AG09309 (cell line): ENCODE measurements at regions not wholly inside any gene's neighbourhood (a gene's known extent, or its start where the extent isn't known, plus 50 kb on each side); places are given as distances from the start of the nearest gene placed in this dataset.

Experiments used
- DNase-seq: peaks from one replicate; pipeline ENCODE4 v3.0.0-alpha.2; 2010; ENCODE audit warnings: low read depth
- H3K4me3 ChIP-seq: 2 replicates; pipeline ENCODE4 v1.5.1; 2011; ENCODE audit warnings: mild to moderate bottlenecking, low read depth, low read length, moderate library complexity; ENCODE audit not compliant: control insufficient read depth
- CTCF ChIP-seq: IDR thresholded peaks from 2 replicates; pipeline ENCODE4 v1.5.1; 2011; ENCODE audit warnings: mild to moderate bottlenecking, low read depth, low read length, inconsistent platforms; ENCODE audit not compliant: insufficient read depth, control insufficient read depth; ENCODE audit errors: missing control alignments

DNA sequence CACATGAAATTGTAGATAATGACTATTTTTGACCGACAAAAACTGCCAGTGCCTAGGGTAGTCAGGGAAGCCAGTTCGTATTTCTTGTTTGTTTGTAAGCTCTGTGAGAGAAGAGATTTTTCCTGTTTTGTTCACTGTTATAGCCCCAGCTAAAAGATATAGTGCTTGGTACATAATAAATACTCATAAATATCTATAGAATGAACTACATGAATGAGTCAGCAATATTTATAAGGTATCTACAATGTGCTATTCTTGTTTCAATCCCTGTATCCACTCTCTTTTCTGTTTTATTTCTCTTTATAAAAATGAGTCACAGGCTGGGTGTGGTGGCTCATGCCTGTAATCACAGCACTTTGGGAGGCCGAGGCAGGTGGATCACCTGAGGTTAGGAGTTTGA, 275.6 kb upstream of the FANCL start:
- DNase-seq = no peak
- no peak for TF ChIP-seq CTCF

DNA sequence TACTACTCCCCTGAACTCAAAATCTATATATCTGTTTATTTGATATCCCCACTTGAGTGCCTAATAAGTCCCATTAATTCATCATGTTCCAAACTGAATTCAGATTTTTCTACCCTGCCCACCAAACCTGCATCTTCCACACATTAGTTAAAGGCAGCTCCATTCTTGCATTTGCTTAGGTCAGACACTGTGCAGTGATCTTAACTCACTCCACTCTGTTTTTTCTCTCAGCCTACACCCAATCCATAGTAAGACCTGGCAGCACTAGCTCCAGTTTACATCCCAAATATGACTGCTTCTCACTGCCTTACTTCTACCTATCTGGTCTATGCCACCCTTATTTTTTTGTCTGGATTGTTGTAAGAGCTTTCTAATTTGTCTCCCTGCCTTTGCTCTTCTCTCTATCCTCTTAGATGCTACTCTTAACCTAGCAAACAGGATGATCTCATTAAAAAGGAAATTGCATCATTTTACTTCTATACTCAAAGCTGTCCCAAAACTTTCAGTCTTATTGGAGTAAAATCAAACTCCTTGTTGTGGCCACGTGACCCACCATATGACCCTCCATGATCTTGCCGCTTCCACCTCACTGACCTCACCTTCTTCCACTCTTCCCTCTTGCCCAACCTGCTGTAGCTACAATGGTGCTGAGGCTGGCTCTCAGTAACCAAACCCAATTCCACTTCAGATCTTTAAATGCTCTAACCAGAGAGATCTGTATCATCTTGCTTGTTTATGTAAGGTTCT, 274.9 kb upstream of the FANCL start:
- no peak for DNase-seq
- no peak for TF ChIP-seq CTCF
- H3K4me3 ChIP-seq = no peak overlapping the region

More for the DNA sequence above, 275.6 kb upstream of the FANCL start:
- H3K4me3 ChIP-seq = no peak overlapping the region

GRCh38 chr2:58514252-58514651, 273.1 kb upstream of the FANCL start:
- DNase-seq = no peak
- no peak for TF ChIP-seq CTCF
- H3K4me3 ChIP-seq = no peak overlapping the region

DNA sequence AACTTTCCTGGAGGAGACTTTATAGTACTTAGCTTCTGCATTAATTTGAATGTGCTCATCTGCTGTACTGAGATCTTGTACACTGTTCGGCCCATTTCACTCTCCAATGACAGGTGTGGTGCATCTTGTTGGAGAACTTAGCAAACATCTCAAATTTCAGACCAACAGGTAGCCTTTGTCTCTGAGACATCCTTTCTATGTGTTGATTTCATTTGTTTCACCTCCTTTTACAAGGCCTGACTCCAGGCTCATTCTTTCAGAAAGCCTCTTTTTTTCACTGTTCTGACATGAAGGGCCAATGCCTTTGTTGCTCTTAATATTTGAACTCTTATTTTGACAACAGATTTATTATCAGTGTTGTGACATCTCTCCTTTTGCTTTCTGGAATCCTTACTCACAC, 271.8 kb upstream of the FANCL start:
- no peak for DNase-seq
- no peak overlapping the region for H3K4me3 ChIP-seq
- TF ChIP-seq CTCF = no peak

GRCh38 chr2:58508006-58508405, 266.9 kb upstream of the FANCL start:
- no peak for DNase-seq
- no peak overlapping the region for H3K4me3 ChIP-seq
- no peak for TF ChIP-seq CTCF

DNA sequence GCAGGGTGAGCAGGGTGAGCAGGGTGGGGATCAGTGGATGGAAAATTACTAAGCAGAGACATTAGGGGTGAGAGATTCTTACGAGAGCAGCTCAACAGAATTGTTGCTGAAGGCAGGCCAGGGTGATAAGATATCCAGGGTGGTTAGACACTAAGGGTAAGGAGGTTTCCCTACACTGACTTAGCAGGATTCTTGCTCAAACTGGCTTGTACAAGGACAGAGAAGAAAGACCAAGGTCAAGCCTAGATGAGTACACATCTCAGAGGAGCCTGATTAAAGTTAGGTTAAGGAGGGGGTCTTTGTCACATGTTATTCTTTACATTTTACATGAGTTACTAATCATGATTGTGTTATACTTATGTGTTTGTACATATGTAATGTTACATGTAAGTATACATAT, 262.8 kb upstream of the FANCL start:
- H3K4me3 ChIP-seq = no peak overlapping the region
- TF ChIP-seq CTCF = no peak
- no peak for DNase-seq
